Thoracic aorta (tissue), 2 donors: ENCODE measurements at regions not wholly inside any gene's neighbourhood (a gene's known extent, or its start where the extent isn't known, plus 50 kb on each side); places are given as distances from the start of the nearest gene placed in this dataset.
A peak's percentile ranks its signal among the peaks of the same experiment; 100 is the strongest.
"Not testable (repeated sequence)": the region's sequence is repeated elsewhere in the genome, so short reads cannot be mapped to it uniquely, and the experiment has no call there.

Experiments
- ATAC-seq: fragments of 150-250 bp; one replicate; pipeline ENCODE4 v1.8.0; 2017; ENCODE audit warnings: low read depth; ENCODE audit not compliant: insufficient number of reproducible peaks, low FRiP score
- DNase-seq: peaks from one replicate; pipeline ENCODE4 v3.0.0-alpha.2; 2020; ENCODE audit warnings: low spot score
- H3K27ac ChIP-seq, 2 donors: fragments of 200-600 bp; sonication (generic); 1 replicate in 1 of 2; 2 replicates in 1 of 2; pipeline ENCODE4 v1.5.1; 2016; ENCODE audit warnings: mild to moderate bottlenecking in 2 of 2, moderate library complexity in 2 of 2
- H3K27me3 ChIP-seq: fragments of 200-600 bp; sonication (generic); replicated peaks from 2 replicates; pipeline ENCODE4 v1.6.0; 2016; ENCODE audit warnings: mild to moderate bottlenecking; ENCODE audit not compliant: insufficient read depth
- H3K36me3 ChIP-seq: fragments of 200-600 bp; sonication (generic); one replicate; pipeline ENCODE4 v1.5.1; 2016
- H3K4me1 ChIP-seq, 2 donors: fragments of 200-600 bp; sonication (generic); 1 replicate in 1 of 2; 2 replicates in 1 of 2; pipeline versions ENCODE4 v1.5.1 to v1.6.0; 2016; ENCODE audit warnings: low read depth in 2 of 2, mild to moderate bottlenecking in 1 of 2; ENCODE audit not compliant: control insufficient read depth in 1 of 2
- H3K4me3 ChIP-seq: fragments of 200-600 bp; sonication (generic); 2 replicates; pipeline ENCODE4 v1.5.1; 2016; ENCODE audit warnings: mild to moderate bottlenecking
- H3K9me3 ChIP-seq: fragments of 200-600 bp; sonication (generic); 2 replicates; pipeline ENCODE4 v1.5.1; 2016
- TF ChIP-seq, protein P1 (sequence below): fragments of 200-600 bp; sonication (generic); IDR thresholded peaks from one replicate; pipeline ENCODE4 v1.5.1; 2019; ENCODE audit warnings: antibody characterized with exemption

DNA sequence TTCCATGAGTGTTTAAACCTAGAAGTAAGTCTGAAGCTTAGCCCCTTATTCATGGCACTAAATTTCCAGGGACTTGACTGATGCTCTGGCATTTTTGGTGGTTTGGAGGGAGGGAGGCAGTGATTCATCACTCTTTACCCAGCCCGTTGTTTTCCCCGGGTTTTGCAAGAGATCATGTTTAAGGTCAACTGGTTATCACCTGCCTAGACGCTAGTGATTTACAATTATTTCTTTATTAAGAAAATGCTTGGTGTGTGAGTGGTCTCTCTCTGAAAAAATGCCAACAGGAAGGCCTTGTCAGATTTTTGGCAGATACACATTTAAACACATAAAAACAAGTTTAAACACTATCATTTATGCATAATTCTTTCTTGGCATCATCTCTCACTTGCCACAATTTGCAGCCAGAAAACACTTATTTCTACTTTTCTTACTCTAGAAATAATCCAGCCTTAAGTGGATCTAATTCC lies 737.9 kb upstream of the ZNF608 start:
- H3K27me3 ChIP-seq, result no peaks in the 10 kb centered on the region
- peak; percentile 23 for DNase-seq
- ATAC-seq, result peak; percentile 44
- no peaks in the 10 kb centered on the region for H3K9me3 ChIP-seq
- TF ChIP-seq, protein P1, sequence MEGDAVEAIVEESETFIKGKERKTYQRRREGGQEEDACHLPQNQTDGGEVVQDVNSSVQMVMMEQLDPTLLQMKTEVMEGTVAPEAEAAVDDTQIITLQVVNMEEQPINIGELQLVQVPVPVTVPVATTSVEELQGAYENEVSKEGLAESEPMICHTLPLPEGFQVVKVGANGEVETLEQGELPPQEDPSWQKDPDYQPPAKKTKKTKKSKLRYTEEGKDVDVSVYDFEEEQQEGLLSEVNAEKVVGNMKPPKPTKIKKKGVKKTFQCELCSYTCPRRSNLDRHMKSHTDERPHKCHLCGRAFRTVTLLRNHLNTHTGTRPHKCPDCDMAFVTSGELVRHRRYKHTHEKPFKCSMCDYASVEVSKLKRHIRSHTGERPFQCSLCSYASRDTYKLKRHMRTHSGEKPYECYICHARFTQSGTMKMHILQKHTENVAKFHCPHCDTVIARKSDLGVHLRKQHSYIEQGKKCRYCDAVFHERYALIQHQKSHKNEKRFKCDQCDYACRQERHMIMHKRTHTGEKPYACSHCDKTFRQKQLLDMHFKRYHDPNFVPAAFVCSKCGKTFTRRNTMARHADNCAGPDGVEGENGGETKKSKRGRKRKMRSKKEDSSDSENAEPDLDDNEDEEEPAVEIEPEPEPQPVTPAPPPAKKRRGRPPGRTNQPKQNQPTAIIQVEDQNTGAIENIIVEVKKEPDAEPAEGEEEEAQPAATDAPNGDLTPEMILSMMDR, result no peak
- peak overlapping the region; percentile 78 to 84 for H3K27ac ChIP-seq
- H3K4me1 ChIP-seq, result peaks cover 7 to 25% of the 10 kb centered on the region in 2 donors
- H3K36me3 ChIP-seq, result no peaks in the 10 kb centered on the region
- no peak overlapping the region for H3K4me3 ChIP-seq

DNA sequence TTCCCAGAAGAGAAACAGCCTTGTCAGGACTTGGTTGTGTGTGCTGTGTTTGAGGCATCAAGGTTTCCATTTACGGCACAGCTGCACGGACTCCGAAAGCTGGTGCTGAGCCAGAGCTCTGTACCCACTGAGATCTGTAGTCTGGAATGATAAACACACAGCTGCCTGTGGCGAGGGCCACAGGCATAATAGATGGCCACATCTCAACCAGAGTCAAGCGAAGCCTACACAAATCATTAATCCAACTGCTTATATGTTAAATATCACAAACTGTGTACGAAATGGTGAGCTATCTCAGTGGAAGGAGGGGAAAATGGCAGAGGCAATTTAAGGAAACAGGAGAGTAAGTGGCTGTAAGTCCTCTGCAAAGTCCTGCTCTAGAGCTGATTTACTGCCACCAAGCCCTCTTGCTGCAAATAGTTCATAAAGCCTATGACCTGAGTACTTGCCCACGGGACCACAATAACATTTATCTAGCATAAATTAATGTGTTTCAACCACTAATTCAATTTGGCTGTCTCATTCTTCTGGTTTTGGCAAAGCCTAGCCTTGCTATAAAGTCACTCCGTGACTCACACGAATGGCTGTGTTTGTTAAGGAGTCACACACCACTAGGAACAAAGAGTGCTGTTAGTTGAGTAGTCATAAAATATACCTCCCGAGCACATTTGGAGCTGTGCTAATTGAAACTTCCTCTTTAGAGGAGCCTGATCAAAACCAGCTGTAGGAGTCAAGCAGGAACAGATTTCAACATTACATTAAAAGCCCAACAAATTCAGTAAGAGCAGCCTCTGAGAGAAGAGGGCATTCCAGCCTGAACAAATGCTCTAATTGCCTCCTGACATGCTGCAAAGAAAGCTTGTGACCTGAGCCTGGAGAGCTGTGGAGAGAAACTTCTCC lies 738.6 kb upstream of the ZNF608 start:
- Histone ChIP-seq H3K27me3 (no peaks in the 10 kb centered on the region), H3K4me3 (peak overlapping the region; percentile 37), H3K36me3 (no peaks in the 10 kb centered on the region), H3K4me1 (peaks cover 7 to 25% of the 10 kb centered on the region in 2 donors), H3K27ac (peak overlapping the region; percentile 78 to 84), H3K9me3 (no peaks in the 10 kb centered on the region)
- DNase-seq, result peak; percentile 34
- TF ChIP-seq, protein P1, result no peak
- peak; percentile 84 for ATAC-seq

DNA sequence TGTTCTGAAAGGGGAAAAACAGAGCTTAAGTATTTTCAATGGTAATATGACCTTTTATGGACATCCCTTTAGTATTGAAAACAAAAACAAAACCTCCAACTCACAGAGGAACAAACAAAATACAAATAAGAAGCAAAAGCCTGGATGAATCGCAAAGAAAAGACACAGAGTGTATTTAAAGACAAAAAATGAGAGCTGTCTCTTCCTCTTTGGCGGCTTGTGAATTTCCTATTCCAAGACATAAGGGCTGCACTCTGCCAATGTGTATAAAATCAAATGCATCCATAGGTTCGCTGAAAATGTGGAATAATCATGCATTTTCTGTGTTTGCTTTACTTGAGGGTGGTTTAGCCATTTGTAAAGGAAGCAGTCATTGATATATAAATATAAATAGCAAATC lies 739.3 kb upstream of the ZNF608 start:
- TF ChIP-seq, protein P1, result no peak
- peak overlapping the region; percentile 37 for H3K4me3 ChIP-seq
- H3K27me3 ChIP-seq, result no peaks in the 10 kb centered on the region
- no peak for ATAC-seq
- no peak for DNase-seq
- no peaks in the 10 kb centered on the region for H3K9me3 ChIP-seq
- H3K4me1 ChIP-seq, result peaks cover 7 to 25% of the 10 kb centered on the region in 2 donors
- H3K36me3 ChIP-seq, result no peaks in the 10 kb centered on the region
- peak overlapping the region; percentile 78 to 84 for H3K27ac ChIP-seq

DNA sequence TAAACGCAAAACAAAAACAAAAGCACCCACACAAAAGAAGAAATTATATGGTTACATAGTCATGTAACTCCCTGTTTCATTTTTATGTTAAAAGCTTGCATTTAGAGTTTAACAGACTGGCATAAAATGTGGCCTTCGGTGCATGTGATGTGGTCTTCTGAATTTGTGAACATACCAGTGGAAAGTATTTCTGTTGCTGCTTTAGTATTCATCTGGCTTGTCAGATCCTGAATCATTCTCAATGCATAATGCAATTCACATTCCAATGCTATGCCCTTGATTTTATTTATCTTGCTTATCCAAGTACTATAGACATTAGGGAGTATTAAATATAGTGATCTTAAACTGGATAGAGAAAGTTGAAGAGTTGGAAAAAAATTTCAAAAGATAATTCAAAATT lies 740.2 kb upstream of the ZNF608 start:
- no peaks in the 10 kb centered on the region for H3K27me3 ChIP-seq
- DNase-seq, result no peak
- no peak overlapping the region for H3K4me3 ChIP-seq
- TF ChIP-seq, protein P1, result no peak
- ATAC-seq, result no peak
- peak overlapping the region; percentile 78 to 84 for H3K27ac ChIP-seq
- H3K9me3 ChIP-seq, result no peaks in the 10 kb centered on the region
- peaks cover 7 to 23% of the 10 kb centered on the region in 2 donors for H3K4me1 ChIP-seq
- no peaks in the 10 kb centered on the region for H3K36me3 ChIP-seq

DNA sequence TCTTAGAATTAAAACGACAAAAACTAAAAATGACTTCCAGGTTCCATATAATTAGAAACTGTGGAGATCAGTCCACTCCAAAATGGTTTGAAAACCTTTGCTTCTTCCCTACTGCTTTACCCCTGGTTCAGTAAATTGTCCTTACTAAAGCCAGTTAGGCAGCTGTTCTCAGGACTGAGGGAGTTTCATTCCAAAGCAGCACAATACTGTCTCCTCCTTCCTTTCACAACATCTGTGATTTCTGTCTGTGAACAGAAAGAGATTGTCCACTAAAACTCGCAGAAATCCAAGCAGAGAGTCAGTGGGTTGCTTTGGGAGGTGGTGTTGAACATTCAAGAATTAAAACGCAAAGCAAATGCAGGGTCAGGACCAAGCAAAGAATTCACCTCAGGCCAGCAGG lies 740.8 kb upstream of the ZNF608 start:
- Histone ChIP-seq H3K36me3 (no peaks in the 10 kb centered on the region), H3K9me3 (no peaks in the 10 kb centered on the region), H3K27ac (no peak overlapping the region), H3K4me3 (no peak overlapping the region), H3K4me1 (peaks cover 7 to 20% of the 10 kb centered on the region in 2 donors), H3K27me3 (no peaks in the 10 kb centered on the region)
- no peak for ATAC-seq
- no peak for DNase-seq
- TF ChIP-seq, protein P1, result no peak

DNA sequence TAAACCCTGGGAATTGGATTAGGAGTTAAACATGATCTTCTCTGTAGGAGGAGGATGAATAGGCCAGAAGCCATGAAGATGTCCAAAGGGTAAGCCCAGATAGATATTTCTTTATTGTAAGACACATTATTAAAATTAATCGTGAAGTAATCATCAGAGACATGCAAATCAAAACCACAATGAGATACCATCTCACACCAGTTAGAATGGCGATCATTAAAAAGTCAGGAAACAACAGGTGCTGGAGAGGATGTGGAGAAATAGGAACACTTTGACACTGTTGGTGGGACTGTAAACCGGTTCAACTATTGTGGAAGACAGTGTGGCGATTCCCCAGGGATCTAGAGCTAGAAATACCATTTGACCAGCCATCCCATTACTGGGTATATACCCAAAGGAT lies 741.2 kb upstream of the ZNF608 start:
- not testable (repeated sequence) for H3K36me3 ChIP-seq, H3K27me3 ChIP-seq, ATAC-seq, H3K9me3 ChIP-seq, H3K27ac ChIP-seq, DNase-seq, H3K4me3 ChIP-seq
- H3K4me1 ChIP-seq, result peaks cover 7 to 20% of the 10 kb centered on the region in 2 donors
